DOHH2 (cell line): ENCODE measurements at regions not wholly inside any gene's neighbourhood (a gene's known extent, or its start where the extent isn't known, plus 50 kb on each side); places are given as distances from the start of the nearest gene placed in this dataset.

Experiments used
- H3F3A ChIP-seq: fragments of 200-600 bp; sonication (generic), shearing (Covaris generic); 2 replicates; pipeline ENCODE4 v1.6.0; 2016; ENCODE audit warnings: antibody characterized with exemption, mild to moderate bottlenecking; ENCODE audit not compliant: control insufficient read depth, insufficient read depth
- H3K27ac ChIP-seq: fragments of 200-600 bp; sonication (generic); 2 replicates; pipeline ENCODE4 v1.5.1; 2014; ENCODE audit warnings: low read depth, mild to moderate bottlenecking, low read length, moderate library complexity
- H3K27me3 ChIP-seq: fragments of 200-600 bp; sonication (generic); 2 replicates; pipeline ENCODE4 v1.6.1; 2014; ENCODE audit warnings: mild to moderate bottlenecking, low read length, mixed read lengths; ENCODE audit not compliant: control insufficient read depth
- H3K36me3 ChIP-seq: fragments of 200-600 bp; sonication (generic); 2 replicates; pipeline ENCODE4 v1.6.1; 2014; ENCODE audit warnings: mild to moderate bottlenecking, low read length, moderate library complexity, mixed read lengths; ENCODE audit not compliant: control insufficient read depth
- H3K4me1 ChIP-seq: fragments of 200-600 bp; sonication (generic); 2 replicates; pipeline ENCODE4 v1.6.1; 2014; ENCODE audit warnings: mild to moderate bottlenecking, low read length, mixed read lengths; ENCODE audit not compliant: control insufficient read depth
- H3K4me2 ChIP-seq: fragments of 200-600 bp; sonication (generic); 2 replicates; pipeline ENCODE4 v1.6.0; 2014; ENCODE audit warnings: mild to moderate bottlenecking, low read length, moderate library complexity
- H3K4me3 ChIP-seq: fragments of 200-600 bp; sonication (generic); 2 replicates; pipeline ENCODE4 v1.5.1; 2014; ENCODE audit warnings: mild to moderate bottlenecking, low read length, mixed read lengths
- H3K79me2 ChIP-seq: fragments of 200-600 bp; sonication (generic); 2 replicates; pipeline ENCODE4 v1.6.1; 2014; ENCODE audit warnings: mild to moderate bottlenecking, low read length, mixed read lengths; ENCODE audit not compliant: control insufficient read depth
- H3K9me2 ChIP-seq: fragments of 200-600 bp; sonication (generic); replicated peaks from 2 replicates; pipeline ENCODE4 v1.6.1; 2014; ENCODE audit warnings: mild to moderate bottlenecking, low read length, mixed read lengths; ENCODE audit not compliant: control insufficient read depth
- H3K9me3 ChIP-seq: fragments of 200-600 bp; sonication (generic); 2 replicates; pipeline ENCODE4 v1.6.1; 2014; ENCODE audit warnings: antibody characterized with exemption, low read length, mixed read lengths; ENCODE audit not compliant: control insufficient read depth, insufficient read depth
- H4K20me1 ChIP-seq: fragments of 200-600 bp; sonication (generic); 2 replicates; pipeline ENCODE4 v1.6.0; 2014; ENCODE audit warnings: low read depth, mild to moderate bottlenecking, antibody characterized with exemption, low read length, moderate library complexity; ENCODE audit not compliant: control insufficient read depth, insufficient read depth
- CTCF ChIP-seq: fragments of 200-600 bp; sonication (generic); IDR thresholded peaks from one replicate; pipeline ENCODE4 v1.5.1; 2014; ENCODE audit warnings: antibody characterized with exemption, mild to moderate bottlenecking, low read depth, low read length; ENCODE audit not compliant: poor library complexity, severe bottlenecking
- EZH2phosphoT487 ChIP-seq: fragments of 200-600 bp; sonication (generic); IDR thresholded peaks from 2 replicates; pipeline ENCODE4 v1.6.1; 2017; ENCODE audit warnings: borderline replicate concordance, mild to moderate bottlenecking, antibody characterized with exemption, low read length, moderate library complexity, mixed read lengths

GRCh38 chr3:109818081-109818480 lies 480.7 kb upstream of the DPPA4 start:
- Histone ChIP-seq H3K9me2 (no peaks in the 10 kb centered on the region), H3K27ac (no peak overlapping the region), H4K20me1 (no peaks in the 10 kb centered on the region), H3K4me1 (no peaks in the 10 kb centered on the region), H3K79me2 (no peaks in the 10 kb centered on the region), H3K4me2 (no peak overlapping the region), H3F3A (no peaks in the 10 kb centered on the region), H3K27me3 (no peaks in the 10 kb centered on the region), H3K4me3 (no peak overlapping the region), H3K36me3 (no peaks in the 10 kb centered on the region), H3K9me3 (no peaks in the 10 kb centered on the region)
- TF ChIP-seq CTCF: no peak
- TF ChIP-seq EZH2phosphoT487: no peak

GRCh38 chr3:109819734-109820133 lies 482.4 kb upstream of the DPPA4 start:
- no peaks in the 10 kb centered on the region; the same call in 1 of the 2 replicates for H3K9me3 ChIP-seq
- H3K4me1 ChIP-seq: no peaks in the 10 kb centered on the region
- no peak overlapping the region for H3K4me2 ChIP-seq
- no peak for TF ChIP-seq CTCF
- no peak for TF ChIP-seq EZH2phosphoT487
- no peaks in the 10 kb centered on the region for H4K20me1 ChIP-seq
- H3K27ac ChIP-seq: no peak overlapping the region
- no peaks in the 10 kb centered on the region for H3F3A ChIP-seq
- no peaks in the 10 kb centered on the region for H3K27me3 ChIP-seq
- H3K79me2 ChIP-seq: no peaks in the 10 kb centered on the region
- no peak overlapping the region for H3K4me3 ChIP-seq
- no peaks in the 10 kb centered on the region for H3K9me2 ChIP-seq
- no peaks in the 10 kb centered on the region for H3K36me3 ChIP-seq

- Histone ChIP-seq H3K4me2 (no peak overlapping the region), H3K36me3 (no peaks in the 10 kb centered on the region), H3K4me3 (no peak overlapping the region), H4K20me1 (no peaks in the 10 kb centered on the region), H3K4me1 (no peaks in the 10 kb centered on the region), H3F3A (no peaks in the 10 kb centered on the region), H3K9me2 (no peaks in the 10 kb centered on the region), H3K79me2 (no peaks in the 10 kb centered on the region), H3K27me3 (no peaks in the 10 kb centered on the region), H3K27ac (no peak overlapping the region), H3K9me3 (no peaks in the 10 kb centered on the region; the same call in 1 of the 2 replicates)
- no peak for TF ChIP-seq CTCF
- no peak for TF ChIP-seq EZH2phosphoT487
These were observed 488.8 kb upstream of the DPPA4 start for GRCh38 chr3:109825971-109826810.
